Fibroblast of villous mesenchyme (primary cell): ENCODE measurements at regions not wholly inside any gene's neighbourhood (a gene's known extent, or its start where the extent isn't known, plus 50 kb on each side); places are given as distances from the start of the nearest gene placed in this dataset.

ENCODE experiments used
- DNase-seq: peaks from one replicate; pipeline ENCODE4 v3.0.0-alpha.2; 2010; ENCODE audit warnings: low read depth
- H3K4me3 ChIP-seq: 2 replicates; pipeline ENCODE4 v1.5.1; 2011; ENCODE audit warnings: low read depth, mild to moderate bottlenecking, low read length
- TF ChIP-seq, protein P1 (sequence below): IDR thresholded peaks from 2 replicates; pipeline ENCODE4 v1.5.1; 2012; ENCODE audit warnings: low read depth, mild to moderate bottlenecking, low read length; ENCODE audit not compliant: insufficient read depth

- no peak for DNase-seq
- no peak overlapping the region for H3K4me3 ChIP-seq
- TF ChIP-seq, protein P1, sequence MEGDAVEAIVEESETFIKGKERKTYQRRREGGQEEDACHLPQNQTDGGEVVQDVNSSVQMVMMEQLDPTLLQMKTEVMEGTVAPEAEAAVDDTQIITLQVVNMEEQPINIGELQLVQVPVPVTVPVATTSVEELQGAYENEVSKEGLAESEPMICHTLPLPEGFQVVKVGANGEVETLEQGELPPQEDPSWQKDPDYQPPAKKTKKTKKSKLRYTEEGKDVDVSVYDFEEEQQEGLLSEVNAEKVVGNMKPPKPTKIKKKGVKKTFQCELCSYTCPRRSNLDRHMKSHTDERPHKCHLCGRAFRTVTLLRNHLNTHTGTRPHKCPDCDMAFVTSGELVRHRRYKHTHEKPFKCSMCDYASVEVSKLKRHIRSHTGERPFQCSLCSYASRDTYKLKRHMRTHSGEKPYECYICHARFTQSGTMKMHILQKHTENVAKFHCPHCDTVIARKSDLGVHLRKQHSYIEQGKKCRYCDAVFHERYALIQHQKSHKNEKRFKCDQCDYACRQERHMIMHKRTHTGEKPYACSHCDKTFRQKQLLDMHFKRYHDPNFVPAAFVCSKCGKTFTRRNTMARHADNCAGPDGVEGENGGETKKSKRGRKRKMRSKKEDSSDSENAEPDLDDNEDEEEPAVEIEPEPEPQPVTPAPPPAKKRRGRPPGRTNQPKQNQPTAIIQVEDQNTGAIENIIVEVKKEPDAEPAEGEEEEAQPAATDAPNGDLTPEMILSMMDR: no peak
These were observed 392.6 kb upstream of the CHST9 start for GRCh38 chr18:27577752-27578151.

GRCh38 chr18:27577265-27577664 is 392.2 kb upstream of the CHST9 start:
- H3K4me3 ChIP-seq: no peak overlapping the region
- no peak for DNase-seq
- TF ChIP-seq, protein P1: no peak

DNA sequence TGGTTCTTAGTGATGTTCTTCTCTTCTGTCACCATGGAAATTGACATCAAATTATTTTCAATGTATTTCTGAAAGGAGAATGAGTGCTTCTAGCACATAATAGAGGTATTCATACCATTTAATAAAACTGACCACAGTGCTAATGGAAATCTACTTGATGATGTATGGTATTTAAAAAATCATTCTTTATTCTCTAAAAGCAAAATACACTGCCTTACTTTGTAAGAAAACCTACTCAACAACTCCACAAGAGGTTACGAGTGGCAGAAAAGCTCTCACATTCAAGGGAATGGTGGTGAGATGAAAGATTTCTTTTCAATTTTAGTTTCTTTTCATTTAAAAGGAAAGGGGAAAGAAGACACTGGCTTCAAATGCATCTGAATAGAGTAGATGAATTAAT is 382.3 kb upstream of the CHST9 start:
- DNase-seq: no peak
- H3K4me3 ChIP-seq: no peak overlapping the region
- TF ChIP-seq, protein P1: no peak

GRCh38 chr18:27564066-27564465 is 379.0 kb upstream of the CHST9 start:
- no peak for DNase-seq
- no peak overlapping the region for H3K4me3 ChIP-seq
- TF ChIP-seq, protein P1: no peak

GRCh38 chr18:27558388-27559155 is 373.5 kb upstream of the CHST9 start:
- no peak for DNase-seq
- TF ChIP-seq, protein P1: no peak
- no peak overlapping the region for H3K4me3 ChIP-seq

GRCh38 chr18:27556741-27557140 is 371.6 kb upstream of the CHST9 start:
- no peak overlapping the region for H3K4me3 ChIP-seq
- DNase-seq: no peak
- TF ChIP-seq, protein P1: no peak

DNA sequence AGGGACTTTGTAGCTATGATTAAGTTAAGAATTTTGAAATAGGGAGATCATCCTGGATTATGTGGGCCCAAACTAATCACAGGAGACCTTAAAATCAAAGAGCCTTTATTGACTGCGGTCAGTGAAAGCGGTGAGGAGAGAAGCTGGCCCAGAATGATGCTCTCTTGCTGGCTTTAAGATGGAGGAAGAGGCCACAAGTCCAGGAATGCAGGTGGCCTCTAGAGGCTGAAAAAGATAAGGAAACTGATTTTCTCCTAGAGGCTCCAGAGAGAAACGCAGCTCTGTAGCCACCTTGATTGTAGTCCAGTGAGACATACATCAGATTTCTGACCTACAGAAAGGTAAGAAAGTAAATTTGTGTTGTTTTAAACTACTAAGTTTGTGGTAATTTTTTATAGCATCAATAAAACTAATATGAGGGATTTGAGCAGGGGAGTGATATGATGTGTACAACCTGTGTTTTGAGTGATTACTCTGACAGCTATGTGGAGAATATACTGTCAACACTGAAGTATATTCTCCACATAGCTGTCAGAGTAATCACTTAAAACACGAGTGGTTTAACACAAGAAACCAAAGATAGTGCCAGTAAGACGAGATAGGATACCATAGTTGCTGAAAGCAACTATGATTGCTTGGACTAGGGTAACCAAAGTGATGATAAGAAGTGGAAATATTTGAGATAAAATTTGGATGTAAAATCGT is 364.4 kb upstream of the CHST9 start:
- TF ChIP-seq, protein P1: no peak
- no peak for DNase-seq
- H3K4me3 ChIP-seq: no peak overlapping the region
